GM23338 (cell line): ENCODE measurements at regions not wholly inside any gene's neighbourhood (a gene's known extent, or its start where the extent isn't known, plus 50 kb on each side); places are given as distances from the start of the nearest gene placed in this dataset.

Source experiments
- ATAC-seq: fragments of 200-7000 bp; cut with Tn5 transposase; 3 replicates; pipeline ENCODE4 v1.9.1; 2020
- DNase-seq: peaks from one replicate; pipeline ENCODE4 v3.0.0-alpha.2; 2015; ENCODE audit warnings: low spot score
- H2AFZ ChIP-seq: fragments of 200-600 bp; sonication (generic); 2 replicates; pipeline ENCODE4 v1.8.0; 2016; ENCODE audit warnings: antibody characterized with exemption, mild to moderate bottlenecking, moderate library complexity
- H3F3A ChIP-seq: fragments of 200-600 bp; sonication (generic); replicated peaks from 2 replicates; pipeline ENCODE4 v1.8.0; 2017; ENCODE audit warnings: antibody characterized with exemption, mixed run types, low read depth
- H3K27ac ChIP-seq: fragments of 200-600 bp; sonication (generic); 2 replicates; pipeline ENCODE4 v1.6.1; 2016; ENCODE audit warnings: low read depth
- H3K27me3 ChIP-seq: fragments of 200-600 bp; sonication (generic); 2 replicates; pipeline ENCODE4 v1.8.0; 2016; ENCODE audit warnings: mild to moderate bottlenecking, mixed run types, moderate library complexity; ENCODE audit not compliant: insufficient read depth
- H3K36me3 ChIP-seq: fragments of 200-600 bp; sonication (generic); 2 replicates; pipeline ENCODE4 v1.8.0; 2016; ENCODE audit warnings: mild to moderate bottlenecking; ENCODE audit not compliant: insufficient read depth
- H3K4me1 ChIP-seq: fragments of 200-600 bp; sonication (generic); 2 replicates; pipeline ENCODE4 v1.8.0; 2016; ENCODE audit warnings: mild to moderate bottlenecking, moderate library complexity; ENCODE audit not compliant: insufficient read depth
- H3K4me2 ChIP-seq: fragments of 200-600 bp; sonication (generic); 2 replicates; pipeline ENCODE4 v1.7.1; 2017; ENCODE audit warnings: mixed run types
- H3K4me3 ChIP-seq: fragments of 200-600 bp; sonication (generic); 2 replicates; pipeline ENCODE4 v1.6.1; 2016; ENCODE audit warnings: mixed run types
- H3K79me2 ChIP-seq: fragments of 200-600 bp; sonication (generic); replicated peaks from 2 replicates; pipeline ENCODE4 v1.8.0; 2017; ENCODE audit warnings: mild to moderate bottlenecking; ENCODE audit not compliant: insufficient read depth
- H3K9me2 ChIP-seq: fragments of 200-600 bp; sonication (generic); 2 replicates; pipeline ENCODE4 v1.8.0; 2017; ENCODE audit not compliant: insufficient read depth
- H4K20me1 ChIP-seq: fragments of 200-600 bp; sonication (generic); replicated peaks from 2 replicates; pipeline ENCODE4 v1.8.0; 2017; ENCODE audit warnings: mild to moderate bottlenecking; ENCODE audit not compliant: insufficient read depth
- H3K27ac Mint-ChIP-seq: 2 replicates; pipeline ENCODE4 v1.8.0; 2020; ENCODE audit warnings: inconsistent platforms, mild to moderate bottlenecking, moderate library complexity, mixed read lengths
- H3K27me3 Mint-ChIP-seq: 3 replicates; pipeline ENCODE4 v1.8.0; 2022; ENCODE audit warnings: low read depth, mild to moderate bottlenecking, moderate library complexity, mixed read lengths, inconsistent platforms; ENCODE audit not compliant: insufficient read depth, poor library complexity
- H3K36me3 Mint-ChIP-seq: 3 replicates; pipeline ENCODE4 v1.8.0; 2021; ENCODE audit warnings: low read depth, mild to moderate bottlenecking, inconsistent platforms, moderate library complexity, mixed read lengths
- H3K4me1 Mint-ChIP-seq: 3 replicates; pipeline ENCODE4 v1.8.0; 2020; ENCODE audit warnings: mild to moderate bottlenecking, inconsistent platforms, mixed read lengths
- H3K4me3 Mint-ChIP-seq: 3 replicates; pipeline ENCODE4 v1.8.0; 2021; ENCODE audit warnings: moderate library complexity, mild to moderate bottlenecking, inconsistent platforms, mixed read lengths
- H3K9me3 Mint-ChIP-seq: 3 replicates; pipeline ENCODE4 v1.8.0; 2020; ENCODE audit warnings: moderate library complexity, mild to moderate bottlenecking, inconsistent platforms, mixed read lengths
- CREB1 ChIP-seq: fragments of 250-450 bp; sonication (Bioruptor Pico); IDR thresholded peaks from 2 replicates; pipeline ENCODE4 v1.5.0; 2020; ENCODE audit warnings: low read depth, mild to moderate bottlenecking, moderate library complexity
- CTCF ChIP-seq, 2 experiments: fragments of 200-600 bp in 1 of 2; sonication (generic) in 1 of 2; conservative IDR thresholded peaks; 2 replicates each; pipeline versions ENCODE4 v1.5.1 to v1.6.1; 2016 to 2017; ENCODE audit warnings: antibody characterized with exemption in 2 of 2, low read depth in 2 of 2, mild to moderate bottlenecking in 2 of 2, moderate library complexity in 1 of 2
- ETS1 ChIP-seq: IDR thresholded peaks from 2 replicates; pipeline ENCODE4 v1.6.1; 2016; ENCODE audit warnings: antibody characterized with exemption
- NANOG ChIP-seq: IDR thresholded peaks from 2 replicates; pipeline ENCODE4 v1.6.1; 2016; ENCODE audit warnings: antibody characterized with exemption, borderline replicate concordance
- POLR2AphosphoS5 ChIP-seq: IDR thresholded peaks from 2 replicates; pipeline ENCODE4 v1.6.1; 2016; ENCODE audit warnings: antibody characterized with exemption, low read depth
- REST ChIP-seq: IDR thresholded peaks from one replicate; pipeline ENCODE4 v1.6.1; 2018; ENCODE audit warnings: antibody characterized with exemption; ENCODE audit not compliant: unreplicated experiment
- STAT1 ChIP-seq: IDR thresholded peaks from one replicate; pipeline ENCODE4 v1.6.1; 2016; ENCODE audit warnings: antibody characterized with exemption; ENCODE audit not compliant: unreplicated experiment
- ZNF114 ChIP-seq: fragments of 250-450 bp; sonication (Bioruptor Pico); IDR thresholded peaks from 2 replicates; pipeline ENCODE4 v1.5.0; 2020; ENCODE audit warnings: mild to moderate bottlenecking, moderate library complexity
- ZNF331 ChIP-seq: fragments of 250-450 bp; sonication (Bioruptor Pico); IDR thresholded peaks from 2 replicates; pipeline ENCODE4 v1.5.0; 2020; ENCODE audit warnings: low read depth, mild to moderate bottlenecking, moderate library complexity
- ZNF462 ChIP-seq: fragments of 250-450 bp; sonication (Bioruptor Pico); IDR thresholded peaks from 2 replicates; pipeline ENCODE4 v1.5.0; 2020; ENCODE audit warnings: mild to moderate bottlenecking, moderate library complexity

- Histone ChIP-seq H3K36me3 (no peaks in the 10 kb centered on the region), H4K20me1 (no peaks in the 10 kb centered on the region), H3K4me1 (peaks cover 15% of the 10 kb centered on the region), H2AFZ (peak overlapping the region; percentile 59; the same call in 1 of the 2 replicates), H3K9me2 (peaks cover 2% of the 10 kb centered on the region; the same call in 1 of the 2 replicates), H3K79me2 (no peaks in the 10 kb centered on the region), H3K4me3 (no peak overlapping the region), H3K27ac (no peak overlapping the region), H3F3A (no peaks in the 10 kb centered on the region), H3K4me2 (no peak overlapping the region), H3K27me3 (no peaks in the 10 kb centered on the region)
- H3K9me3 Mint-ChIP-seq, result no peaks in the 10 kb centered on the region; the same call in 2 of the 3 replicates
- ATAC-seq (no peak), DNase-seq (no peak)
- H3K36me3 Mint-ChIP-seq, result no peaks in the 10 kb centered on the region
- H3K27ac Mint-ChIP-seq, result no peak overlapping the region
- H3K4me3 Mint-ChIP-seq, result no peak overlapping the region
- H3K27me3 Mint-ChIP-seq, result peaks cover 12% of the 10 kb centered on the region
- H3K4me1 Mint-ChIP-seq, result peaks cover 20% of the 10 kb centered on the region
- TF ChIP-seq ZNF462 (CRISPR knock-in tag) (no peak), STAT1 (no peak), POLR2AphosphoS5 (no peak), REST (no peak), CREB1 (CRISPR knock-in tag) (no peak), CTCF (conservative IDR thresholded peaks at IDR 0.05; ENCODE audit: low read depth in 2 of 2) (no peak), ETS1 (no peak), NANOG (no peak), ZNF331 (no peak), ZNF114 (CRISPR knock-in tag) (no peak)
Measured at GRCh38 chr2:128753321-128753720, 434.7 kb upstream of the HS6ST1 start.
